ENCODE measurements at regions not wholly inside any gene's neighbourhood (a gene's known extent, or its start where the extent isn't known, plus 50 kb on each side); places are given as distances from the start of the nearest gene placed in this dataset.

DNA sequence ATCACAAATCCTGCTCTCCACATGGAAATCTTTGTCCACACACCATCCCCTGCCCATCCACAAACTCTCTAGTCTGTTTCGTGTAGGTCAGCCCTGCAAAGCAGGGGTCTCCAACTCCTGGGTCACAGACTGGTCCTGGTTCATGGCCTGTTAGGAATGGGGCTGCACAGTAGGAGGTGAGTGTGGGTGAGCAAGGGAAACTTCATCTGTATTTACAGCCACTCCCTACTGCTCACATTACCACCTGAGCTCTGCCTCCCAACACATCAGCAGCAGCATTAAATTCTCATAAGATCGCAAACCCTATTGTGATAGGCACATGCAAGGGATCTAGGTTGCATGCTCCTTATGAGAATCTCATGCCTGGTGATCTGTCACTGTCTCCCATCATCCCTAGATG lies 242.1 kb downstream of the FGFR2 start:
- no peak for ATAC-seq

GRCh38 chr10:121357401-121357800 lies 240.8 kb downstream of the FGFR2 start:
- Histone ChIP-seq H3K4me3 (no peak overlapping the region), H3K27me3 (no peaks in the 10 kb centered on the region), H3K4me1 (no peaks in the 10 kb centered on the region), H3K27ac (no peak overlapping the region), H3K9me3 (no peaks in the 10 kb centered on the region), H3K36me3 (no peaks in the 10 kb centered on the region)
- ATAC-seq, result no peak
- WGBS, 2 donors (ENCODE audit: low coverage in 1 of 2), result 61 to 87% methylated on average over 4 to 5 of the region's 6 CpGs
- TF ChIP-seq EP300 (IDR thresholded peaks at IDR 0.05) (no peak), POLR2AphosphoS5 (IDR thresholded peaks at IDR 0.05) (no peak), CTCF (IDR thresholded peaks at IDR 0.05) (no peak), POLR2A (IDR thresholded peaks at IDR 0.05) (no peak)

More for the DNA sequence above, 242.1 kb downstream of the FGFR2 start:
- Histone ChIP-seq H3K27me3 (no peaks in the 10 kb centered on the region), H3K27ac (no peak overlapping the region), H3K36me3 (no peaks in the 10 kb centered on the region), H3K4me3 (no peak overlapping the region), H3K9me3 (no peaks in the 10 kb centered on the region), H3K4me1 (no peaks in the 10 kb centered on the region)
- WGBS, 2 donors (ENCODE audit: low coverage in 1 of 2), result 83 to 100% methylated on average over 1 of the region's 2 CpGs
- TF ChIP-seq EP300 (IDR thresholded peaks at IDR 0.05), result no peak
- no peak for TF ChIP-seq CTCF (IDR thresholded peaks at IDR 0.05)
- TF ChIP-seq POLR2AphosphoS5 (IDR thresholded peaks at IDR 0.05), result no peak
- TF ChIP-seq POLR2A (IDR thresholded peaks at IDR 0.05), result no peak

DNA sequence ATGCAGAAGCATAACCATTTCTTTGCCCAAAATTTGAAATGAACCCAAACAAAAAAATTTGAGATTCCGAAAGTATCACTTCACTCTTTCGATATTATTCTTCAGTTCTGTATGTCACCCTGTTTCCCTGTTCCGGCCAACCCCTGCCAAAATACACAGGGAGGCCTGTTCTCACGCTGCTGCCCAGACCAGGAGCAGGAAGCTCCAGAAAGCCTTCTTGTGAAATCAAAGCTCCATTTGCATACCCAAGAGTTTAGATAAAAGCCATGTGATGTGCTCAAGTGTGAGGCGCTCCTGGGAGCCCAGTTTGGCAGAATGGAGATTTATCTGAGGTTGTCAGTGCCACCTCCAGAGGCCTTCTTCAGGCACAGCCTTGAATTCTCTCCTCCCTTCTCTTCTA lies 236.2 kb downstream of the FGFR2 start:
- no peak for ATAC-seq
- no peak for TF ChIP-seq EP300 (IDR thresholded peaks at IDR 0.05)
- no peak for TF ChIP-seq POLR2AphosphoS5 (IDR thresholded peaks at IDR 0.05)
- H3K9me3 ChIP-seq, result no peaks in the 10 kb centered on the region
- H3K27ac ChIP-seq, result no peak overlapping the region
- H3K4me1 ChIP-seq, result no peaks in the 10 kb centered on the region
- H3K4me3 ChIP-seq, result no peak overlapping the region
- WGBS, 2 donors (ENCODE audit: low coverage in 1 of 2), result 82 to 88% methylated on average over 4 of the region's 5 CpGs
- no peaks in the 10 kb centered on the region for H3K36me3 ChIP-seq
- H3K27me3 ChIP-seq, result no peaks in the 10 kb centered on the region

GRCh38 chr10:121365566-121365965 lies 232.7 kb downstream of the FGFR2 start:
- Histone ChIP-seq H3K36me3 (no peaks in the 10 kb centered on the region), H3K4me3 (no peak overlapping the region), H3K27ac (no peak overlapping the region), H3K27me3 (no peaks in the 10 kb centered on the region), H3K9me3 (no peaks in the 10 kb centered on the region), H3K4me1 (no peaks in the 10 kb centered on the region)
- no CpG with 5 or more reads among the region's 29 CpGs for WGBS, 2 donors (ENCODE audit: low coverage in 1 of 2)
- no peak for ATAC-seq
- TF ChIP-seq EP300 (IDR thresholded peaks at IDR 0.05) (no peak), POLR2AphosphoS5 (IDR thresholded peaks at IDR 0.05) (no peak), CTCF (IDR thresholded peaks at IDR 0.05) (no peak), POLR2A (IDR thresholded peaks at IDR 0.05) (no peak)

DNA sequence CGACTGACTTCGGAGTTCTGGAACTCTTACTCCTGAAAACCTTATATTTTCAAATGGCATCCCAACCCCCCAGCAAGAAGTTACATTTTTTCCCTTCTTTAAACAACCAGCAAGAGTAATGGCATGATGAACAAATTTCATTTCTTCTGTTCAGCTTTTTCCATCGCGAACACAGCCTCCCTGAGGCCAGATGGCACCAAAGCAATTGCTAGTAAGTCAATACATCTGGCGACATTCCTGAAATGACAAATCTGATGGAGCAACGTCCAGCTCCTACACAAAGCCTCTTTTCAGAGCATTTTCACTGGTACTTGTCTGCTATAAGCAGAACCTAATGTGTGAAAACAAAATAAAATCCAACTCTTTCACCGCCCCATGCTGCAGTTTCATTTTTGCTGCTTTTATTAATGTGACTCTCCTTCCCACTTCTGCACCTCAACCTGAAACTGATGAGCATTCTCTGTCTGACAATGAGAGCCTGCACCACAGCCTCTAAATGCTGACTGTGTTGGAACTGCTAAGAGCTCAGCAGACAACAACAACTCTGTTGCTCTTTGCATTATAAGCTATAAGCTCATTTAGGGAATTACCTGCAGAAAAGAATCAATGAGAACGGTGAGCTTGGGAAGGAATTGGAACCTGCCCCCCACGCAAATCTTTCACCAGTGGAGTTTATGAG lies 229.8 kb downstream of the FGFR2 start:
- Histone ChIP-seq H3K27ac (no peak overlapping the region), H3K9me3 (no peaks in the 10 kb centered on the region), H3K4me1 (no peaks in the 10 kb centered on the region), H3K4me3 (no peak overlapping the region), H3K36me3 (no peaks in the 10 kb centered on the region), H3K27me3 (no peaks in the 10 kb centered on the region)
- no peak for TF ChIP-seq CTCF (IDR thresholded peaks at IDR 0.05)
- ATAC-seq, result no peak
- 45 to 48% methylated on average over 7 to 8 of the region's 9 CpGs for WGBS, 2 donors (ENCODE audit: low coverage in 1 of 2)

Data from gastroesophageal sphincter (tissue), 4 donors.